ENCODE measurements at regions not wholly inside any gene's neighbourhood (a gene's known extent, or its start where the extent isn't known, plus 50 kb on each side); places are given as distances from the start of the nearest gene placed in this dataset.
A peak's percentile ranks its signal among the peaks of the same experiment; 100 is the strongest.

- H3K36me3 ChIP-seq (ENCODE audit: control insufficient read depth in 1 of 2, insufficient read depth in 2 of 2, low read length in 2 of 2) = no peaks in the 10 kb centered on the region
- peaks cover 7 to 25% of the 10 kb centered on the region in 2 donors for H3K4me1 ChIP-seq (ENCODE audit: control insufficient read depth in 1 of 2, insufficient read depth in 2 of 2, low read length in 2 of 2)
- no peak overlapping the region for H3K9ac ChIP-seq (ENCODE audit: low read depth in 1 of 2, low read length in 2 of 2)
- H3K27ac ChIP-seq (ENCODE audit: low read depth, low read length) = no peak overlapping the region
- no peaks in the 10 kb centered on the region for H3K27me3 ChIP-seq (ENCODE audit: control insufficient read depth in 1 of 2, insufficient read depth in 2 of 2, low read length in 2 of 2)
- H3K9me3 ChIP-seq (ENCODE audit: control insufficient read depth in 1 of 2, low read length in 2 of 2) = no peaks in the 10 kb centered on the region
- no peak overlapping the region for H3K4me3 ChIP-seq (ENCODE audit: low read depth in 1 of 2, low read length in 2 of 2)
Observed at GRCh38 chr12:124632519-124632984, 65.1 kb upstream of the NCOR2 start.

DNA sequence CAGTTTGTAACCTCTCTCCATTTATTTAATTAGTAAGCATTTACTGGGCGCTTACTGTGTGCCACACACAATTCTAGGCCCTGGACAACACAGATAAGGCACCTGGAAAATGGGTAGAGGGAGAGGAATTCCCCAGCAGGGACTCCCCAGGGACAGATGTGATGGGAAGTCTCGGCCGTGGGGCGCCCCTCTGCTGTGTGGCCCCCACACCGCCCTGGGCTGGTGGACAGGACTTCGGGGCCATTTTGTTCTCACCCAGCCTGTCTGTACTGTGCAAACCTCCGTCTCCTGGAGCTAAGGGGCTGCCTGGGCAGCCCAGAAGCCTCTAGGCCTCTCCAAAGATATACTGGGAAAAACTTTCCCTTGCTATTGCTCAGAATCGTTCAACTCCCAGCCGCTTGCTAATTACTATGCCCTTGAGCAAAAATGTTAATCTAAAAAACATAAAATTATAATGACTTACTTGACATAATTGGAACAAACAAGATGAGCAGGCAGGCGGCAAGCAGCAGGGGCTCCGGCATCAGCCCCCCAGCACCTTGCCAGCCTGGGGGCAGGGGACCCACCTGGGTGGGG is 64.4 kb upstream of the NCOR2 start:
- H3K27ac ChIP-seq (ENCODE audit: low read depth, low read length) = no peak overlapping the region
- no peaks in the 10 kb centered on the region for H3K27me3 ChIP-seq (ENCODE audit: control insufficient read depth in 1 of 2, insufficient read depth in 2 of 2, low read length in 2 of 2)
- no peaks in the 10 kb centered on the region for H3K9me3 ChIP-seq (ENCODE audit: control insufficient read depth in 1 of 2, low read length in 2 of 2)
- H3K4me3 ChIP-seq (ENCODE audit: low read depth in 1 of 2, low read length in 2 of 2) = no peak overlapping the region
- peaks cover 8 to 22% of the 10 kb centered on the region in 2 donors for H3K4me1 ChIP-seq (ENCODE audit: control insufficient read depth in 1 of 2, insufficient read depth in 2 of 2, low read length in 2 of 2)
- no peak overlapping the region for H3K9ac ChIP-seq (ENCODE audit: low read depth in 1 of 2, low read length in 2 of 2)
- no peaks in the 10 kb centered on the region for H3K36me3 ChIP-seq (ENCODE audit: control insufficient read depth in 1 of 2, insufficient read depth in 2 of 2, low read length in 2 of 2)

DNA sequence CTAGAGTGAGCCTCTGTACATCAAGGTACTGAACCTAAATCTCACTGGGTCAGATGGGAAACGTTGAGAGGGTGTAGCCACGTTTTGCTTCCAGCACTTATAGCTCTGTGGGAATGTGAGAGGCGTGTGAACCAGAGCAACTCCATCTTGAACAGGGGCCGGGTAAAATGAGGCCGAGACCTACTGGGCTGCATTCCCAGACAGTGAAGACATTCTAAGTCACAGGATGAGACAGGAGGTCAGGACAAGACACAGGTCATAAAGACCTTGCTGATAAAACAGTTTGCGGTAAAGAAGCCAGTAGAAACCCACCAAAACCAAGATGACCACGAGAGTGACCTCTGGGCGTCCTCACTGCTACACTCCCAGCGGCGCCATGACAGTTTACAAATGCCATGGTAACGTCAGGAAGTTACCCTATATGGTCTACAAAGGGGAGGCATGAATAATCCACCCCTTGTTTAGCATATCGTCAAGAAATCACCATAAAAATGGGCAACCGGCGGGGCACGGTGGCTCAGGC is 63.4 kb upstream of the NCOR2 start:
- no peak overlapping the region for H3K27ac ChIP-seq (ENCODE audit: low read depth, low read length)
- no peaks in the 10 kb centered on the region for H3K27me3 ChIP-seq (ENCODE audit: control insufficient read depth in 1 of 2, insufficient read depth in 2 of 2, low read length in 2 of 2)
- H3K9ac ChIP-seq (ENCODE audit: low read depth in 1 of 2, low read length in 2 of 2) = no peak overlapping the region
- H3K36me3 ChIP-seq (ENCODE audit: control insufficient read depth in 1 of 2, insufficient read depth in 2 of 2, low read length in 2 of 2) = no peaks in the 10 kb centered on the region
- peaks cover 17 to 31% of the 10 kb centered on the region in 2 donors for H3K4me1 ChIP-seq (ENCODE audit: control insufficient read depth in 1 of 2, insufficient read depth in 2 of 2, low read length in 2 of 2)
- H3K9me3 ChIP-seq (ENCODE audit: control insufficient read depth in 1 of 2, low read length in 2 of 2) = no peaks in the 10 kb centered on the region
- H3K4me3 ChIP-seq (ENCODE audit: low read depth in 1 of 2, low read length in 2 of 2) = no peak overlapping the region

DNA sequence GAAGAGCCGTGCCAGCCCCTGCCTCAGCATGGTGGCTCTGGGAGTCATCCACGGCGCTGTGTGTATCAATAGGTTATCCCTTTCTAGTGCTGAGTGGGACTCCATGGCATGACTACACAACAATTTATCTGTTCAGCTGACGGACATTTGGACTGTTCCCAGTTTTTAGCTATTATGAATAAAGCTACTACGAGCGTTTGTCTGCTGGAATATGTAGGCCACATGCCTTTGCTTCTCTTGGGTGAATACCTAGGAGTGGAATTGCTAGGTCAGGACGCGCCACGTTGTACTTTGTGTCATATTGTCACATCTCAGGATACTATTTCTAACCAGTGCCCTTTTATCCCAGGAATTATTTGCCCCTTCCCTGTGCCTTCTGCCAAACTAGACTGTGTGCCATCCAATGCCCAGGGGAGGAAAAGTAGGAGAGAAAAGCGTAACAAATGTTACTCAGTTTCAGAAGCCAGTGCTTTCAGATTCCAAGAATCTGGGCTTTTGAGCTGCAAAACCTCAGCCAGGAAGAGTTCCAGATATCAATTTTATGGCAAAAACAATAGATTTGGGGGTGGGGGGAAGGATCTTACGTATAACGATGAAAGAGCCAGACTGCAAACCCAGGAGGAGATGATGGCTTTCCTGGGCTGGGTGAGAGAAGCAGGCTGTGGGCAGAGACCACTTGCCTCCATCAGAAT is 62.5 kb upstream of the NCOR2 start:
- Histone ChIP-seq H3K27ac (ENCODE audit: low read depth, low read length) (no peak overlapping the region), H3K27me3 (ENCODE audit: control insufficient read depth in 1 of 2, insufficient read depth in 2 of 2, low read length in 2 of 2) (no peaks in the 10 kb centered on the region), H3K9me3 (ENCODE audit: control insufficient read depth in 1 of 2, low read length in 2 of 2) (no peaks in the 10 kb centered on the region), H3K4me3 (ENCODE audit: low read depth in 1 of 2, low read length in 2 of 2) (no peak overlapping the region), H3K9ac (ENCODE audit: low read depth in 1 of 2, low read length in 2 of 2) (no peak overlapping the region), H3K4me1 (ENCODE audit: control insufficient read depth in 1 of 2, insufficient read depth in 2 of 2, low read length in 2 of 2) (peaks cover 21 to 36% of the 10 kb centered on the region in 2 donors), H3K36me3 (ENCODE audit: control insufficient read depth in 1 of 2, insufficient read depth in 2 of 2, low read length in 2 of 2) (no peaks in the 10 kb centered on the region)

DNA sequence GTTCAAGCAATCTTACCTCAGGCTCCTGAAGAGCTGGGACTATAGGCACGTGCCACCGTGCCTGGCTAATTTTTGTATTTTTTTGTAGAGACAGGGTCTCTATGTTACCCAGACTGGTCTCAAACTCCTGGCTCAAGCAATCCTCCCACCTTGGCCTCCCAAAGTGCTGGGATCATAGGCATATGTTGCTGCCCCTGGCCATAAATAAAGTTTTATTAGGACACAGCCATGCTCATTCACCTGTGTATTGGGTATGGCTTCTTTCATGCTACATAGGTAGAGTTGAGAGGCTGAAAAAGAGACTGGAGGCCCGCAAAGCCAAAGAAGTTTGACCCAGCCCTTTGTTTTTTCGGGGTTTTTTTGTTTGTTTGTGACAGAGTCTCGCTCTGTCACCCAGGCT is 61.7 kb upstream of the NCOR2 start:
- no peaks in the 10 kb centered on the region for H3K36me3 ChIP-seq (ENCODE audit: control insufficient read depth in 1 of 2, insufficient read depth in 2 of 2, low read length in 2 of 2)
- H3K27ac ChIP-seq (ENCODE audit: low read depth, low read length) = no peak overlapping the region
- H3K9ac ChIP-seq (ENCODE audit: low read depth in 1 of 2, low read length in 2 of 2) = no peak overlapping the region
- H3K4me1 ChIP-seq (ENCODE audit: control insufficient read depth in 1 of 2, insufficient read depth in 2 of 2, low read length in 2 of 2) = peaks cover 20 to 35% of the 10 kb centered on the region in 2 donors
- H3K27me3 ChIP-seq (ENCODE audit: control insufficient read depth in 1 of 2, insufficient read depth in 2 of 2, low read length in 2 of 2) = no peaks in the 10 kb centered on the region
- H3K4me3 ChIP-seq (ENCODE audit: low read depth in 1 of 2, low read length in 2 of 2) = no peak overlapping the region
- H3K9me3 ChIP-seq (ENCODE audit: control insufficient read depth in 1 of 2, low read length in 2 of 2) = no peaks in the 10 kb centered on the region

DNA sequence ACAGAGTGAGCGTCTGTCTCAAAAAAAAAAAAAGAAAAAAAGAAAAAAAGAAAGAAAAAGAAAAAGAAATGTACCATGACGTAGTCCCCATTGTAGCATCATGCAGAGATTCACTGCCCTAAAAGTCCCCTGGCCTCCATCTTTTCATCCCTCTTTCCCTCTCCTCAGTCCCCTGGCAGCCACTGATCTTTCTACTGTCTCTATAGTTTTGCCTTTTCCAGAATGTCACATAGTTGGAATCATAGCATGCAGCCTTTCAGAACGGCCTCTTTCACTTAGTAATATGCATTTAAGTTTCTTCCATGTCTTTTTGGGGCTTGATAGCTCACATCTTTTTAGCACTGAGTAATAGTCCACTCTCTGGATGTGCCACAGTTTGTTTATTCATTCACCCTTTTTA is 60.5 kb upstream of the NCOR2 start:
- peaks cover 14 to 26% of the 10 kb centered on the region in 2 donors for H3K4me1 ChIP-seq (ENCODE audit: control insufficient read depth in 1 of 2, insufficient read depth in 2 of 2, low read length in 2 of 2)

GRCh38 chr12:124626971-124627411 is 59.6 kb upstream of the NCOR2 start:
- H3K27ac ChIP-seq (ENCODE audit: low read depth, low read length) = peak overlapping the region; percentile 54

More for the DNA sequence above, 60.5 kb upstream of the NCOR2 start:
- no peak overlapping the region for H3K27ac ChIP-seq (ENCODE audit: low read depth, low read length)
- no peak overlapping the region for H3K4me3 ChIP-seq (ENCODE audit: low read depth in 1 of 2, low read length in 2 of 2)
- no peaks in the 10 kb centered on the region for H3K36me3 ChIP-seq (ENCODE audit: control insufficient read depth in 1 of 2, insufficient read depth in 2 of 2, low read length in 2 of 2)
- no peak overlapping the region for H3K9ac ChIP-seq (ENCODE audit: low read depth in 1 of 2, low read length in 2 of 2)
- H3K9me3 ChIP-seq (ENCODE audit: control insufficient read depth in 1 of 2, low read length in 2 of 2) = peaks cover 0 to 3% of the 10 kb centered on the region in 2 donors
- no peaks in the 10 kb centered on the region for H3K27me3 ChIP-seq (ENCODE audit: control insufficient read depth in 1 of 2, insufficient read depth in 2 of 2, low read length in 2 of 2)

GRCh38 chr12:124625867-124626675 is 58.7 kb upstream of the NCOR2 start:
- Histone ChIP-seq H3K4me3 (ENCODE audit: low read depth in 1 of 2, low read length in 2 of 2) (peak overlapping the region in 1 of 2 donors; percentile 41), H3K4me1 (ENCODE audit: control insufficient read depth in 1 of 2, insufficient read depth in 2 of 2, low read length in 2 of 2) (peaks cover 14 to 18% of the 10 kb centered on the region in 2 donors)

More at GRCh38 chr12:124626971-124627411, 59.6 kb upstream of the NCOR2 start:
- Histone ChIP-seq H3K36me3 (ENCODE audit: control insufficient read depth in 1 of 2, insufficient read depth in 2 of 2, low read length in 2 of 2) (no peaks in the 10 kb centered on the region), H3K27me3 (ENCODE audit: control insufficient read depth in 1 of 2, insufficient read depth in 2 of 2, low read length in 2 of 2) (no peaks in the 10 kb centered on the region), H3K9ac (ENCODE audit: low read depth in 1 of 2, low read length in 2 of 2) (no peak overlapping the region), H3K4me3 (ENCODE audit: low read depth in 1 of 2, low read length in 2 of 2) (no peak overlapping the region), H3K9me3 (ENCODE audit: control insufficient read depth in 1 of 2, low read length in 2 of 2) (peaks cover 0 to 3% of the 10 kb centered on the region in 2 donors), H3K4me1 (ENCODE audit: control insufficient read depth in 1 of 2, insufficient read depth in 2 of 2, low read length in 2 of 2) (peaks cover 14 to 19% of the 10 kb centered on the region in 2 donors)

DNA sequence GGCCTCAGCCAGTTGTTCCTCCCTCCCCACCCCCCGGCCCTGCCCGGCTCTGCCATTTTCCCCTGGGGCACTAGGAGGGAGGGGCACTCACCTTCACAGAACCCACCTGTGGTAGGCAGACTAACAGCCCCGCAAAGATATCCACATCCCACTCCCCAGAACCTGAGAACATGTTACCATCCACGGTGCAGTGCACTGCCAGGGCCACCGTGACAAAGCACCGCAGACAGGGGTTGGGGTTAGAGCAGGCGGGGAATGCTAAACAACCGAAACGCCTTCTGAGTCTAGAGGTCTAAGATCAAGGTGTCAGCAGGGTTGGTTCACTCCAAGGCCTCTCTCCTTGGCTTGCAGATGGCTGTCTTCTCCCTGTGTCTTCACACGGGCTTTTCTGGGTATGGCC is 57.4 kb upstream of the NCOR2 start:
- Histone ChIP-seq H3K9ac (ENCODE audit: low read depth in 1 of 2, low read length in 2 of 2) (no peak overlapping the region), H3K4me3 (ENCODE audit: low read depth in 1 of 2, low read length in 2 of 2) (no peak overlapping the region), H3K9me3 (ENCODE audit: control insufficient read depth in 1 of 2, low read length in 2 of 2) (peaks cover 0 to 3% of the 10 kb centered on the region in 2 donors), H3K27me3 (ENCODE audit: control insufficient read depth in 1 of 2, insufficient read depth in 2 of 2, low read length in 2 of 2) (no peaks in the 10 kb centered on the region), H3K4me1 (ENCODE audit: control insufficient read depth in 1 of 2, insufficient read depth in 2 of 2, low read length in 2 of 2) (peaks cover 14 to 18% of the 10 kb centered on the region in 2 donors), H3K36me3 (ENCODE audit: control insufficient read depth in 1 of 2, insufficient read depth in 2 of 2, low read length in 2 of 2) (no peaks in the 10 kb centered on the region), H3K27ac (ENCODE audit: low read depth, low read length) (no peak overlapping the region)

More at GRCh38 chr12:124625867-124626675, 58.7 kb upstream of the NCOR2 start:
- H3K9ac ChIP-seq (ENCODE audit: low read depth in 1 of 2, low read length in 2 of 2) = peak overlapping the region in 1 of 2 donors; percentile 47
- H3K27ac ChIP-seq (ENCODE audit: low read depth, low read length) = peak overlapping the region; percentile 67
- H3K36me3 ChIP-seq (ENCODE audit: control insufficient read depth in 1 of 2, insufficient read depth in 2 of 2, low read length in 2 of 2) = no peaks in the 10 kb centered on the region
- no peaks in the 10 kb centered on the region for H3K27me3 ChIP-seq (ENCODE audit: control insufficient read depth in 1 of 2, insufficient read depth in 2 of 2, low read length in 2 of 2)
- peaks cover 0 to 3% of the 10 kb centered on the region in 2 donors for H3K9me3 ChIP-seq (ENCODE audit: control insufficient read depth in 1 of 2, low read length in 2 of 2)
